DND-41 (cell line): ENCODE measurements at regions not wholly inside any gene's neighbourhood (a gene's known extent, or its start where the extent isn't known, plus 50 kb on each side); places are given as distances from the start of the nearest gene placed in this dataset.

ENCODE experiments used
- ATAC-seq: fragments of 200-7000 bp; cut with Tn5 transposase; 3 replicates; pipeline ENCODE4 v1.9.1; 2021; ENCODE audit warnings: low read depth; ENCODE audit not compliant: insufficient read depth
- DNase-seq: peaks from one replicate; pipeline ENCODE4 v3.0.0-alpha.2; 2020
- H2AFZ ChIP-seq: 2 replicates; pipeline ENCODE4 v1.6.0; 2012; ENCODE audit warnings: low read depth, low read length
- H3K27ac ChIP-seq: 2 replicates; pipeline ENCODE4 v1.5.1; 2012; ENCODE audit warnings: low read length, inconsistent platforms
- H3K27me3 ChIP-seq: fragments of 200-600 bp; sonication (generic); 2 replicates; pipeline ENCODE4 v1.6.0; 2012; ENCODE audit warnings: low read length, mild to moderate bottlenecking, inconsistent platforms; ENCODE audit not compliant: insufficient read depth, poor library complexity
- H3K36me3 ChIP-seq: 2 replicates; pipeline ENCODE4 v1.5.1; 2012; ENCODE audit warnings: low read length, inconsistent platforms; ENCODE audit not compliant: insufficient read depth
- H3K4me1 ChIP-seq: 2 replicates; pipeline ENCODE4 v1.5.1; 2012; ENCODE audit warnings: mild to moderate bottlenecking, low read length; ENCODE audit not compliant: insufficient read depth
- H3K4me2 ChIP-seq: 2 replicates; pipeline ENCODE4 v1.6.0; 2012; ENCODE audit warnings: mild to moderate bottlenecking, moderate library complexity, low read length, inconsistent platforms; ENCODE audit not compliant: insufficient read depth
- H3K4me3 ChIP-seq, 2 experiments: fragments of 200-600 bp in 1 of 2; shearing (Covaris generic) in 1 of 2; 2 replicates each; pipeline ENCODE4 v1.5.1; 2012 to 2016; ENCODE audit warnings: inconsistent platforms in 2 of 2, low read length in 2 of 2, mild to moderate bottlenecking in 2 of 2, low read depth in 1 of 2, moderate library complexity in 1 of 2
- H3K79me2 ChIP-seq: 2 replicates; pipeline ENCODE4 v1.6.0; 2012; ENCODE audit warnings: low read length, inconsistent platforms; ENCODE audit not compliant: insufficient read depth
- H3K9ac ChIP-seq: 2 replicates; pipeline ENCODE4 v1.6.0; 2012; ENCODE audit warnings: low read depth, mild to moderate bottlenecking, inconsistent platforms, low read length, moderate library complexity
- H3K9me3 ChIP-seq: 2 replicates; pipeline ENCODE4 v1.5.1; 2012; ENCODE audit warnings: low read length, moderate library complexity, mild to moderate bottlenecking, inconsistent platforms; ENCODE audit not compliant: insufficient read depth, severe bottlenecking
- H4K20me1 ChIP-seq: 2 replicates; pipeline ENCODE4 v1.6.0; 2012; ENCODE audit warnings: low read length; ENCODE audit not compliant: insufficient read depth
- EZH2 ChIP-seq: IDR thresholded peaks from 3 replicates; pipeline ENCODE4 v1.6.1; 2012; ENCODE audit warnings: borderline replicate concordance, low read depth, mild to moderate bottlenecking, moderate library complexity, low read length, inconsistent platforms; ENCODE audit not compliant: severe bottlenecking
- TF ChIP-seq, protein P1 (sequence below): IDR thresholded peaks from 2 replicates; pipeline ENCODE4 v1.5.1; 2012; ENCODE audit warnings: borderline replicate concordance, low read length, moderate library complexity, mild to moderate bottlenecking; ENCODE audit not compliant: poor library complexity, severe bottlenecking; ENCODE audit errors: extremely low read depth

GRCh38 chr1:228850141-228851100 lies 115.1 kb downstream of the RHOU start:
- no peak overlapping the region for H2AFZ ChIP-seq
- H3K9ac ChIP-seq = no peak overlapping the region
- H3K79me2 ChIP-seq = no peaks in the 10 kb centered on the region
- no peak for TF ChIP-seq EZH2
- TF ChIP-seq, protein P1, sequence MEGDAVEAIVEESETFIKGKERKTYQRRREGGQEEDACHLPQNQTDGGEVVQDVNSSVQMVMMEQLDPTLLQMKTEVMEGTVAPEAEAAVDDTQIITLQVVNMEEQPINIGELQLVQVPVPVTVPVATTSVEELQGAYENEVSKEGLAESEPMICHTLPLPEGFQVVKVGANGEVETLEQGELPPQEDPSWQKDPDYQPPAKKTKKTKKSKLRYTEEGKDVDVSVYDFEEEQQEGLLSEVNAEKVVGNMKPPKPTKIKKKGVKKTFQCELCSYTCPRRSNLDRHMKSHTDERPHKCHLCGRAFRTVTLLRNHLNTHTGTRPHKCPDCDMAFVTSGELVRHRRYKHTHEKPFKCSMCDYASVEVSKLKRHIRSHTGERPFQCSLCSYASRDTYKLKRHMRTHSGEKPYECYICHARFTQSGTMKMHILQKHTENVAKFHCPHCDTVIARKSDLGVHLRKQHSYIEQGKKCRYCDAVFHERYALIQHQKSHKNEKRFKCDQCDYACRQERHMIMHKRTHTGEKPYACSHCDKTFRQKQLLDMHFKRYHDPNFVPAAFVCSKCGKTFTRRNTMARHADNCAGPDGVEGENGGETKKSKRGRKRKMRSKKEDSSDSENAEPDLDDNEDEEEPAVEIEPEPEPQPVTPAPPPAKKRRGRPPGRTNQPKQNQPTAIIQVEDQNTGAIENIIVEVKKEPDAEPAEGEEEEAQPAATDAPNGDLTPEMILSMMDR = no peak
- H3K4me1 ChIP-seq = no peaks in the 10 kb centered on the region
- H3K4me3 ChIP-seq = no peak overlapping the region
- no peak overlapping the region for H3K27ac ChIP-seq
- peaks cover 3% of the 10 kb centered on the region; the same call in 1 of the 2 replicates for H4K20me1 ChIP-seq
- H3K27me3 ChIP-seq = peaks cover 8% of the 10 kb centered on the region
- no peaks in the 10 kb centered on the region for H3K36me3 ChIP-seq
- ATAC-seq (no peak), DNase-seq (no peak)
- H3K9me3 ChIP-seq = no peaks in the 10 kb centered on the region
- H3K4me2 ChIP-seq = no peak overlapping the region

- Histone ChIP-seq H3K4me3 (no peak overlapping the region), H3K36me3 (no peaks in the 10 kb centered on the region), H3K4me2 (no peak overlapping the region), H3K27me3 (peaks cover 8% of the 10 kb centered on the region), H4K20me1 (peaks cover 3% of the 10 kb centered on the region; the same call in 1 of the 2 replicates), H3K79me2 (no peaks in the 10 kb centered on the region), H3K9ac (no peak overlapping the region), H3K9me3 (no peaks in the 10 kb centered on the region), H2AFZ (no peak overlapping the region), H3K27ac (no peak overlapping the region), H3K4me1 (no peaks in the 10 kb centered on the region)
- TF ChIP-seq, protein P1 = no peak
- no peak for TF ChIP-seq EZH2
- DNase-seq (no peak), ATAC-seq (no peak)
Observed at GRCh38 chr1:228851193-228851592, 115.9 kb downstream of the RHOU start.

DNA sequence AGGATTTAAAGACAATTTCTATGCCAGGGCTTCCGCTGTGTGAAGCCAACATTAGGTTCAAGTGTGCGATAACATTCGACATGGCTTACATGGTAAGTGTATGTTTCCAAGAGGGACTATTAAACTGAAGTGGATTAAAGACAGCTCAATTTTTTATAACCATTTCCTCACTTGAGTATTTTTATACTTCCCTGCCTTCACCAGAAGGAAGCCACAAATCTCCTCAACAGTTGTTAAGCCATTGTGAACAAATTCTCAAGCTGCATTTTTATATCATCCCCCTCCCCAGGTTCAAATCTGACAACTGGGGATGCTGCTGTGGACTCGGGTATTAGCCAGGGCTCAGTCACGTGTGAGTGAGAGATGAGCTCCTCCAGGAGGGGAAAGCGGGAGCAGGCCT lies 116.3 kb downstream of the RHOU start:
- TF ChIP-seq, protein P1 = no peak
- no peak for TF ChIP-seq EZH2

More for the DNA sequence above, 116.3 kb downstream of the RHOU start:
- no peaks in the 10 kb centered on the region for H3K4me1 ChIP-seq
- H3K27ac ChIP-seq = no peak overlapping the region
- DNase-seq (no peak), ATAC-seq (no peak)
- peaks cover 3% of the 10 kb centered on the region; the same call in 1 of the 2 replicates for H4K20me1 ChIP-seq
- H3K36me3 ChIP-seq = no peaks in the 10 kb centered on the region
- peaks cover 8% of the 10 kb centered on the region for H3K27me3 ChIP-seq
- no peak overlapping the region for H2AFZ ChIP-seq
- no peak overlapping the region for H3K9ac ChIP-seq
- H3K4me2 ChIP-seq = no peak overlapping the region
- H3K9me3 ChIP-seq = no peaks in the 10 kb centered on the region
- no peak overlapping the region for H3K4me3 ChIP-seq
- H3K79me2 ChIP-seq = no peaks in the 10 kb centered on the region
